Transverse colon (tissue), 4 donors: ENCODE measurements at regions not wholly inside any gene's neighbourhood (a gene's known extent, or its start where the extent isn't known, plus 50 kb on each side); places are given as distances from the start of the nearest gene placed in this dataset.

Source experiments
- DNase-seq: peaks from one replicate; pipeline ENCODE4 v3.0.0-alpha.2; 2019
- H3K27ac ChIP-seq, 4 donors: fragments of 200-600 bp; sonication (generic); 2 replicates each; pipeline ENCODE4 v1.5.1; 2016 to 2018; ENCODE audit warnings: inconsistent platforms in 4 of 4
- H3K27me3 ChIP-seq: fragments of 200-600 bp; sonication (generic); 2 replicates; pipeline ENCODE4 v1.5.1; 2017; ENCODE audit warnings: inconsistent platforms
- H3K36me3 ChIP-seq, 4 donors: fragments of 200-600 bp; sonication (generic); 2 replicates each; pipeline ENCODE4 v1.5.1; 2017 to 2019; ENCODE audit warnings: inconsistent platforms in 4 of 4
- H3K4me1 ChIP-seq, 4 donors: fragments of 200-600 bp; sonication (generic); 2 replicates each; pipeline ENCODE4 v1.5.1; 2017 to 2020; ENCODE audit warnings: inconsistent platforms in 4 of 4
- H3K4me3 ChIP-seq, 4 donors: fragments of 200-600 bp; sonication (generic); 1 replicate in 1 of 4; 2 replicates in 3 of 4; pipeline versions ENCODE4 v1.5.1 to v1.6.1; 2017 to 2019; ENCODE audit warnings: inconsistent platforms in 4 of 4
- H3K9me3 ChIP-seq, 2 donors: fragments of 200-600 bp; sonication (generic); 2 replicates each; pipeline ENCODE4 v1.5.1; 2017 to 2019; ENCODE audit warnings: inconsistent platforms in 2 of 2
- EP300 ChIP-seq: sonication (generic); formaldehyde crosslinking; IDR thresholded peaks from one replicate; pipeline ENCODE4 v1.6.1; 2017; ENCODE audit warnings: antibody characterized with exemption, low read depth
- POLR2A ChIP-seq: fragments of 450-650 bp; IDR thresholded peaks from one replicate; pipeline ENCODE4 v1.6.1; 2016; ENCODE audit warnings: antibody characterized with exemption, mild to moderate bottlenecking, moderate library complexity
- POLR2AphosphoS5 ChIP-seq, 3 donors: sonication (generic); formaldehyde crosslinking; IDR thresholded peaks; one replicate each; pipeline ENCODE4 v1.6.1; 2016; ENCODE audit warnings: antibody characterized with exemption in 3 of 3
- whole genome bisulfite sequencing, 2 donors: methylation state at CpG; one replicate each; pipeline ENCODE4 v1.1.5; 2018; ENCODE audit warnings: low coverage in 1 of 2; 5-methylcytosine and 5-hydroxymethylcytosine counted together
- in situ Hi-C, 4 donors: fragments of 200-750 bp; cut with MboI; loops; one replicate each; pipeline versions ENCODE4 v1.15.0 to v1.15.1; 2017; ENCODE audit warnings: low sequenced_read_pairs in 3 of 4, low pct_ligation_motif_present in 1 of 4, low pct_unique_long_range_greater_than_20kb in 1 of 4
- intact Hi-C: fragments of 100-400 bp; cut with DNase I; formaldehyde crosslinking; loops from one replicate; pipeline ENCODE4 v1.15.1; 2023; ENCODE audit warnings: low total_unique reads
- TF ChIP-seq, protein P1 (sequence below), 5 experiments: fragments of 200-600 bp in 3 of 5; fragments of 450-650 bp in 2 of 5; sonication (generic) in 3 of 5; IDR thresholded peaks; 1 replicate in 2 of 5; 2 replicates in 3 of 5; pipeline ENCODE4 v1.5.1; 2016 to 2017; ENCODE audit warnings: antibody characterized with exemption in 5 of 5, inconsistent platforms in 3 of 5, mild to moderate bottlenecking in 2 of 5, moderate library complexity in 1 of 5

DNA sequence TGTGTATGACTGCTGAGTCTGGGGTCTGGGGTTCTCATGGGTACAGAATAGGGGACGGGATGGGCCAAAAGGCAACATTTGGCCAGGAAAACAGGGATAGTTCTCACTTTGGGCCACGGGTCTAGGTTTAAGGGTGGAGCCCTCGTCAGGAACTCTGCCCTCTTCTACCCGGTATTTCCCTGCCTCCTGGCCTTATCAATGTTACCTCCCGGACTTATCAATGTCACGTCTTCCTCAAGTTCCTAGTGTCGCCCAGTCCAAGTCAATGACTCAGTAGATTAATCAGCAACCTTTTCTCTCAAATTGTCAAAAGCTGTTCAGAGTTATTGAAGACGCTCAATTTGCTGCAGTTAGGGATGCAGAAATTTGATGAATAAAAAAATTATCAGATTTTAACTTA is 234.8 kb downstream of the B3GLCT start:
- TF ChIP-seq POLR2AphosphoS5 (IDR thresholded peaks at IDR 0.05) = no peak
- no peak for TF ChIP-seq EP300
- TF ChIP-seq, protein P1, sequence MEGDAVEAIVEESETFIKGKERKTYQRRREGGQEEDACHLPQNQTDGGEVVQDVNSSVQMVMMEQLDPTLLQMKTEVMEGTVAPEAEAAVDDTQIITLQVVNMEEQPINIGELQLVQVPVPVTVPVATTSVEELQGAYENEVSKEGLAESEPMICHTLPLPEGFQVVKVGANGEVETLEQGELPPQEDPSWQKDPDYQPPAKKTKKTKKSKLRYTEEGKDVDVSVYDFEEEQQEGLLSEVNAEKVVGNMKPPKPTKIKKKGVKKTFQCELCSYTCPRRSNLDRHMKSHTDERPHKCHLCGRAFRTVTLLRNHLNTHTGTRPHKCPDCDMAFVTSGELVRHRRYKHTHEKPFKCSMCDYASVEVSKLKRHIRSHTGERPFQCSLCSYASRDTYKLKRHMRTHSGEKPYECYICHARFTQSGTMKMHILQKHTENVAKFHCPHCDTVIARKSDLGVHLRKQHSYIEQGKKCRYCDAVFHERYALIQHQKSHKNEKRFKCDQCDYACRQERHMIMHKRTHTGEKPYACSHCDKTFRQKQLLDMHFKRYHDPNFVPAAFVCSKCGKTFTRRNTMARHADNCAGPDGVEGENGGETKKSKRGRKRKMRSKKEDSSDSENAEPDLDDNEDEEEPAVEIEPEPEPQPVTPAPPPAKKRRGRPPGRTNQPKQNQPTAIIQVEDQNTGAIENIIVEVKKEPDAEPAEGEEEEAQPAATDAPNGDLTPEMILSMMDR (IDR thresholded peaks at IDR 0.05) = no peak
- TF ChIP-seq POLR2A = no peak
- intact Hi-C loops = loop anchor here (5.0 kb wide), 1 partner anchor 308 kb away; no protein-coding TSS in a partner anchor

DNA sequence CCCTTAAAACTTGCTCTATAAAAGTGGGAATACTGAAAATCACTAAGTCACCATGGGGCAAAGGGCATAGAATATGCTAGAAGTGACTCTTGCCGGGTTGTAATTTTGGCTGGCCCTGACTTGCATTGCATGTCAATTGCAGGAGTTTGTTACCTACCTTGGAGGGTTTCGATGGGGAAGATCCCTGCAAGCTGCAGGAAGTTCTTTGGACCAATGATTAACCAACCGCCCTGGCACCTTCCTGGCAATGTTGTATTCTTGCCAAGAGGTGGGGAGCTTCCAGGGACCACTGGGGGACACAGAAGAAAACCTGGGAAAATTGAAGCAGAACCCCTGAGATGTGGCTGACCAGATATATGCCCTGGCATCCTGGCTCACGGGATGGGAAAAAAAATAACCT is 235.8 kb downstream of the B3GLCT start:
- Histone ChIP-seq H3K27ac (no peak overlapping the region), H3K36me3 (no peaks in the 10 kb centered on the region), H3K9me3 (no peaks in the 10 kb centered on the region), H3K4me3 (no peak overlapping the region), H3K27me3 (no peaks in the 10 kb centered on the region), H3K4me1 (no peaks in the 10 kb centered on the region)
- intact Hi-C loops = no loop called here
- no peak for DNase-seq
- no peak for TF ChIP-seq EP300
- TF ChIP-seq POLR2AphosphoS5 (IDR thresholded peaks at IDR 0.05) = no peak
- no peak for TF ChIP-seq POLR2A
- TF ChIP-seq, protein P1 (IDR thresholded peaks at IDR 0.05) = no peak
- in situ Hi-C loops = loop anchor here in 3 of 4 donors (10.0 to 25.0 kb wide), 2 partner anchors 302 to 309 kb away; partner anchors contain the start of gene RXFP2 (in 2 of the 3)
- 65 to 90% methylated on average over 1 to 4 of the region's 4 CpGs for WGBS, 2 donors

More for the DNA sequence above, 234.8 kb downstream of the B3GLCT start:
- Histone ChIP-seq H3K27ac (no peak overlapping the region), H3K9me3 (no peaks in the 10 kb centered on the region), H3K36me3 (no peaks in the 10 kb centered on the region), H3K4me3 (no peak overlapping the region), H3K27me3 (no peaks in the 10 kb centered on the region), H3K4me1 (no peaks in the 10 kb centered on the region)
- in situ Hi-C loops = loop anchor here (5.0 to 25.0 kb wide), 3 partner anchors 303 to 310 kb away; partner anchors contain the start of gene RXFP2 (in 2 of the 4)
- DNase-seq = no peak
- WGBS, 2 donors = 77 to 82% methylated on average over 2 to 8 of the region's 8 CpGs

DNA sequence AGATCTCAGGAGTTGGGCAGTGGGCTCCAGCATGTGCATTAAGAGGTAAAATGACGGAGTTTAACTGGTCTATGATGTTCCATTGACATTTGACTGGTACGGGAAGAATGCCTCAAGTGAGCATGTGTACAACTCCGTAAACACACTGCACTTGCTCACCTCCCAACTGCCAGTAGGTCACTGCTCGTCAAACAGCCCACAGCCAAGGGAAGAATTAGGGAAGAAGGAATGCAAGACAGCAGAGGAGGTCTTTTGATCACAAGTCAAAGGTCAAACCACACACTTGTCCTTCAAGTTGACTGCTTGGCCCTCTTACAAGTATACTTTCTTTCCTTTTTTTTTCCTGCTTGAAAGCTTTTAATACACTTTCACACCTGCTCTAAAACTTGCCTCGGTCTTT is 236.7 kb downstream of the B3GLCT start:
- H3K4me3 ChIP-seq = no peak overlapping the region
- WGBS, 2 donors = 58 to 88% methylated on average over 3 to 5 of the region's 5 CpGs
- H3K27ac ChIP-seq = no peak overlapping the region
- no peaks in the 10 kb centered on the region for H3K36me3 ChIP-seq
- in situ Hi-C loops = loop anchor here in 3 of 4 donors (10.0 to 25.0 kb wide), 2 partner anchors 301 to 308 kb away; partner anchors contain the start of gene RXFP2 (in 2 of the 3)
- no peak for DNase-seq
- no peaks in the 10 kb centered on the region for H3K9me3 ChIP-seq
- TF ChIP-seq POLR2A = no peak
- no peak for TF ChIP-seq EP300
- TF ChIP-seq POLR2AphosphoS5 (IDR thresholded peaks at IDR 0.05) = no peak
- TF ChIP-seq, protein P1 (IDR thresholded peaks at IDR 0.05) = no peak
- H3K27me3 ChIP-seq = no peaks in the 10 kb centered on the region
- intact Hi-C loops = no loop called here
- no peaks in the 10 kb centered on the region for H3K4me1 ChIP-seq

DNA sequence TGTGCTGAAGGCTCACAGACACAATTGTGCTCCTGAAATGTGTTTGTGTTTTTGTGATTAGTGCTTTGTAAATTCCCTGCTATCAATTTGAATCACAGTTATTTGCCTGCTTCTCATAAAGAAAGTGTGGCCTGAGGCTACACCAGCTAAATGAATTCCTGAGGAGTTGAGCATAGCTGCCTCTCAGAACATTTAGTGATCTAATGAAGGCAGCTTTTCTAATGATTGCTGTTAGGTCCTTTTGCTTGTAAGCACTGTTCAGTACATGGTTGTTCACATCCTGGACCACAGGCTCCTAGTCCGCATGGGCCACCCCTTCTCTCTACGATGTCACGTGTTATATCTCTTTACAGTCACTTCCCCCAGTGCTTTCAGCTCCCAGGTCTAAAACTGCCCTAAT is 238.2 kb downstream of the B3GLCT start:
- in situ Hi-C loops (loop anchor here in 3 of 4 donors (10.0 to 25.0 kb wide), 2 partner anchors 299 to 307 kb away; partner anchors contain the start of gene RXFP2 (in 2 of the 3)), intact Hi-C loops (no loop called here)
- 87% methylated on average over 3 of the region's 3 CpGs; no CpG with 5 or more reads in 1 of the 2 donors for WGBS, 2 donors
- no peak overlapping the region for H3K27ac ChIP-seq
- no peaks in the 10 kb centered on the region for H3K36me3 ChIP-seq
- H3K9me3 ChIP-seq = no peaks in the 10 kb centered on the region
- no peaks in the 10 kb centered on the region for H3K4me1 ChIP-seq
- H3K4me3 ChIP-seq = no peak overlapping the region
- H3K27me3 ChIP-seq = no peaks in the 10 kb centered on the region
- no peak for DNase-seq
- TF ChIP-seq POLR2A (no peak), POLR2AphosphoS5 (IDR thresholded peaks at IDR 0.05) (no peak), EP300 (no peak)
- TF ChIP-seq, protein P1 (IDR thresholded peaks at IDR 0.05) = no peak
